Common myeloid progenitor, CD34-positive (primary cell): ENCODE measurements at regions not wholly inside any gene's neighbourhood (a gene's known extent, or its start where the extent isn't known, plus 50 kb on each side); places are given as distances from the start of the nearest gene placed in this dataset.

Experiments used
- CTCF ChIA-PET: fragments of 350-600 bp; sonication (Branson Sonifier 250); formaldehyde crosslinking; loops from one replicate; lab custom pipeline; 2021; ENCODE audit warnings: antibody characterized with exemption; lab: Charles Lee
- POLR2A ChIA-PET: fragments of 350-600 bp; sonication (Branson Sonifier 250); formaldehyde crosslinking; loops from one replicate; lab custom pipeline; 2021; ENCODE audit warnings: antibody characterized with exemption; lab: Charles Lee
- DNase-seq, 3 donors: peaks; one replicate each; pipeline versions ENCODE4 v3.0.0 to v3.0.0-alpha.2; 2013
- H3K27ac ChIP-seq, 2 experiments: 1 replicate in 1 of 2; 2 replicates in 1 of 2; pipeline ENCODE4 v1.7.0; 2013; ENCODE audit warnings: inconsistent platforms in 2 of 2, low read length in 2 of 2, mild to moderate bottlenecking in 2 of 2, low read depth in 1 of 2, moderate library complexity in 1 of 2; ENCODE audit not compliant: severe bottlenecking in 2 of 2, insufficient read depth in 1 of 2, poor library complexity in 1 of 2
- H3K27me3 ChIP-seq, 5 experiments: replicated peaks in 2 of 5; 1 replicate in 3 of 5; 2 replicates in 2 of 5; pipeline versions ENCODE4 v1.6.1 to v1.7.0; 2013; ENCODE audit warnings: low read length in 4 of 5, mild to moderate bottlenecking in 2 of 5, moderate library complexity in 2 of 5, inconsistent platforms in 1 of 5; ENCODE audit not compliant: insufficient read depth in 5 of 5, control insufficient read depth in 4 of 5
- H3K36me3 ChIP-seq, 4 experiments: 1 replicate in 2 of 4; 2 replicates in 2 of 4; pipeline versions ENCODE4 v1.6.1 to v1.7.0; 2013; ENCODE audit warnings: low read length in 3 of 4, control low read depth in 1 of 4, mild to moderate bottlenecking in 1 of 4; ENCODE audit not compliant: control insufficient read depth in 4 of 4, insufficient read depth in 4 of 4
- H3K4me1 ChIP-seq, 4 experiments: 1 replicate in 3 of 4; 2 replicates in 1 of 4; pipeline versions ENCODE4 v1.6.1 to v1.7.1; 2013; ENCODE audit warnings: low read length in 3 of 4, mild to moderate bottlenecking in 3 of 4, control low read depth in 1 of 4, inconsistent platforms in 1 of 4, moderate library complexity in 1 of 4; ENCODE audit not compliant: control insufficient read depth in 4 of 4, insufficient read depth in 4 of 4; ENCODE audit errors: control extremely low read depth in 1 of 4
- H3K4me3 ChIP-seq, 7 experiments: 1 replicate in 4 of 7; 2 replicates in 3 of 7; pipeline versions ENCODE4 v1.5.1 to v1.7.0; 2013; ENCODE audit warnings: mild to moderate bottlenecking in 7 of 7, low read length in 6 of 7, moderate library complexity in 6 of 7, inconsistent platforms in 2 of 7, low read depth in 2 of 7, control low read depth in 1 of 7; ENCODE audit not compliant: insufficient read depth in 4 of 7, control insufficient read depth in 1 of 7; ENCODE audit errors: extremely low read depth in 1 of 7
- H3K9me3 ChIP-seq, 5 experiments: 1 replicate in 4 of 5; 2 replicates in 1 of 5; pipeline versions ENCODE4 v1.6.1 to v1.7.1; 2013; ENCODE audit warnings: low read length in 4 of 5, mild to moderate bottlenecking in 2 of 5, inconsistent platforms in 1 of 5, low read depth in 1 of 5, moderate library complexity in 1 of 5; ENCODE audit not compliant: control insufficient read depth in 4 of 5, insufficient read depth in 2 of 5; ENCODE audit errors: control extremely low read depth in 1 of 5
- WGBS: methylation state at CpG from one replicate; pipeline ENCODE4 v1.1.5; 2013; ENCODE audit not compliant: insufficient coverage; 5-methylcytosine and 5-hydroxymethylcytosine counted together

DNA sequence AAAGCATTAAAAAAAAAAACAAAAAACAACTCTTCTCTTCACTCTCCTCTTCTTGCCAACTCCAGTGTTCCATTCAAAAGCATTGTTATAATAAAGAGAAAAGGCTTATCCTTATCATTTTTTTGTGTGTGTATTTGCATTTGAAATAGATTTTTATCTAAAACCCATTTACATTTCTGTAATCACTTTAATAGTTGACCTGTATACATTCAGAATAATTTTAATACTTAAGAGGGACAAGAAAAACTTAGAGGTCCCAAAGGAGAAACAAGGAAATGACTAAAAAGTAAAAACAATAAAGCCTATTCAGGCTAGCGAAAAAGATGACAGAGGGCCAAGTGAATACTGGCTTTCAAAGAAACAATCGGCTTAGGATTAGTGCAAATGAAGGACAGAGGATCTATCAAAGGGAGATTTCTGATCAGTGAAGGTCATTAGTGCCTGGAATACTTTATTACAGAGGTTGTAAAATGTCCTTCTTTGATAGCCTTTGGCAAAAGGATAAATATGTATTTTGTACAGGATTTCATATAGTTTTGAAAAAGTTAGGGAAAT is 808.3 kb downstream of the RPA4 start:
- no peak overlapping the region for H3K4me3 ChIP-seq
- no peaks in the 10 kb centered on the region for H3K36me3 ChIP-seq
- POLR2A ChIA-PET, result no interaction called here
- no peaks in the 10 kb centered on the region for H3K4me1 ChIP-seq
- no peak overlapping the region for H3K27ac ChIP-seq
- CTCF ChIA-PET, result no interaction called here
- H3K9me3 ChIP-seq, result no peaks in the 10 kb centered on the region
- WGBS, result 76% methylated on average over 2 of the region's 2 CpGs
- DNase-seq, result no peak
- H3K27me3 ChIP-seq, result no peaks in the 10 kb centered on the region

DNA sequence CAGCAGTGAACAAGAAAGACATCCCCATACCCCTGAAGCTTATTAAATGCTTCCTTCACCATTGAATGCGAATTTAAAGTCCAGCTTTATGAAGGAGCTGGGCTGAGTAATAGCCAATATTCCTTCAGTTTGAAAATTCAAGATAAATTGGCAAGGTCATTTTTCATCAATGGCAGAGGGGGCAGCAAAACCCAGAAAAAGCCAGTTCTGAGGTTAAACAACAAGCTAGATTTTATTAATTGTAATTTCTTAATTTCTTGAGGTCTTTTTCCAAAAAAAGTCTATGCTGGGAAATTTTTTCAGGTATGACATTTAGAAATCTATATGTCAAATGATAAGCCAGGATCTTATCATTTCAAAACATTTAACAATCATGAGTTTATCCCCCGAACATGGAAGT is 808.9 kb downstream of the RPA4 start:
- no peak overlapping the region for H3K4me3 ChIP-seq
- no peaks in the 10 kb centered on the region for H3K9me3 ChIP-seq
- H3K27me3 ChIP-seq, result no peaks in the 10 kb centered on the region
- H3K27ac ChIP-seq, result no peak overlapping the region
- H3K36me3 ChIP-seq, result no peaks in the 10 kb centered on the region
- no peak for DNase-seq
- POLR2A ChIA-PET, result no interaction called here
- CTCF ChIA-PET, result no interaction called here
- 88% methylated on average over 1 of the region's 2 CpGs for WGBS
- no peaks in the 10 kb centered on the region for H3K4me1 ChIP-seq

DNA sequence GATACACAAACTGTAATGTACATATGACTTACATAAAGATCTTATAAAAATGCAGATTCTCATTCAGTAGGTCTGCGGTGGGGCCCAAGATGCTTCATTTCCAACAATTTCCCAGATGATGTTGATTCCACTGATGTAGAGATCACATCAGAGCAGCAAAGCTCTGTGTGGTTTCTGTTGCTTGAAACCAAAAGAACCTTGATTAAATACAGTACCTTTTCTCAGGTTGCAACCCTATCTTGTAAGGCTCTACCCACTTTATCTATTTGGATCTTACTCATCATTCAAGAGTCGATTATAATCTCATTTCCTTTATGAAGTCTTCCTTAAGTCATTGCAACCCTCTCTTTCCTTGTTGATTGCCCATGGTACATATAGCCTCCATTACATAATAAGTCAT is 816.8 kb downstream of the RPA4 start:
- no peak overlapping the region for H3K27ac ChIP-seq
- no peaks in the 10 kb centered on the region for H3K36me3 ChIP-seq
- no peak overlapping the region for H3K4me3 ChIP-seq
- no peaks in the 10 kb centered on the region for H3K27me3 ChIP-seq
- no peaks in the 10 kb centered on the region for H3K9me3 ChIP-seq
- DNase-seq, result no peak
- POLR2A ChIA-PET, result no interaction called here
- H3K4me1 ChIP-seq, result no peaks in the 10 kb centered on the region
- CTCF ChIA-PET, result no interaction called here
- WGBS, result 100% methylated on average over 1 of the region's 2 CpGs

DNA sequence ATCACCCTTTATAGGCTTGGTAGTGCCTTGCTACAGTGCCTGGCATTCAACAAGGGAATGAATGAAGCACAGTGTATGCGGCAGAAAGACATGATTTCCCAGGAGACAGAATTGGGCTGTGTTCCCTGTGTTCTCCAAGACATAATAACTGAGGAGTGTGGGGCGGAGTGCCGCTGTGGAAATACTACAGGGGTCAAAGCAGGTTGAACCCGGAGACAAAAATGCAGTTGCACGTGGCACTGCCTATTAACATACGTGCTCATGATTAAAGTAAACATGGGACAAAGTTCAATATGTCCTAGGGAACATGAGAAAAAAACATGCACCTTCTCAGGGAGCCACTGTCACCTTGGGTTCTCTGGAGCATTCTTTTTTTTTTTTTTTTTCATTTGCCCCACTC is 820.8 kb downstream of the RPA4 start:
- no peaks in the 10 kb centered on the region for H3K27me3 ChIP-seq
- no peaks in the 10 kb centered on the region for H3K9me3 ChIP-seq
- CTCF ChIA-PET, result no interaction called here
- no peak overlapping the region for H3K4me3 ChIP-seq
- no peaks in the 10 kb centered on the region for H3K36me3 ChIP-seq
- POLR2A ChIA-PET, result no interaction called here
- no peaks in the 10 kb centered on the region for H3K4me1 ChIP-seq
- H3K27ac ChIP-seq, result no peak overlapping the region
- 92% methylated on average over 6 of the region's 6 CpGs for WGBS
- no peak for DNase-seq

DNA sequence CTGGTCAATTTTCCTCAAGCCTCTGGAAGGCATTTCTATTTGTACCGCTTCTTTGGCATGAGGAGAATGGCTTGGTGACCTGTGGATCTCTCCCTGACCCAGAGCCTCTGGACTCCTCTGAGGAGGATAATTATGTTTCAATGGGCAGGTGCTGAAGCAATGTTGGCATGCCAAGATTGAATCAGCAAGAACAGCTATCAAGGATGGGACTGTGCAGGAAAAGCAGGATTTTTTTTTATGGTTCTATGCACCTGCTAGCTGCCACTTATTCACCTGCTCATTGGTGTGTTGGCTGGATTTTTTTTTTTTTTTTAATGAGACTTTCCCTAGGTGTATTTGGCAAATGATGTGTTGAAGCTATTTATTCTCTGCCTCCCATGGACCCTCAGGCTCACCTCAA is 821.2 kb downstream of the RPA4 start:
- DNase-seq, result no peak
- no peaks in the 10 kb centered on the region for H3K4me1 ChIP-seq
- 100% methylated on average over 1 of the region's 1 CpG for WGBS

DNA sequence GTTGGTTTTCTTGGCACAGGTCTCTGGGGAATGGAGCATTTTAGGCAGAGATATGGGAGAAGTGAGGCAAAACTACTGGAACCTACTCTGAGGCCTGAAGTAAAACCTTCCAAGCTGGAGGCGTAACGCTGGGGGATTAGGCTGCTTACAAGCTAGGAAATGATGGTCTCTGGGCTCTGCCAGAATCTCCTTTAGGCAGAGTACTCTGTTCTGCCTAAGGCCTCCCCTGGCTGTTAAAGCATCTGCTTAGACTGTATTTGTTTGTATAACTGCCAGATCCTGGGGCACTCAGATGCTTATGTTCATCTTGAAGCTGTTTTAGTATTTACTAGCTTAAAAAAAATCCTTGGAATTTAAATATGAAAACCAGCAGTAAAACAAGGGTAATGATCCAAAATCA is 822.2 kb downstream of the RPA4 start:
- ChIA-PET CTCF (no interaction called here), POLR2A (no interaction called here)
- Histone ChIP-seq H3K36me3 (no peaks in the 10 kb centered on the region), H3K27me3 (no peaks in the 10 kb centered on the region), H3K4me1 (no peaks in the 10 kb centered on the region), H3K27ac (no peak overlapping the region), H3K4me3 (no peak overlapping the region), H3K9me3 (no peaks in the 10 kb centered on the region)
- DNase-seq, result no peak
- 100% methylated on average over 2 of the region's 2 CpGs for WGBS

More for the DNA sequence above, 821.2 kb downstream of the RPA4 start:
- H3K27ac ChIP-seq, result no peak overlapping the region
- H3K4me3 ChIP-seq, result no peak overlapping the region
- POLR2A ChIA-PET, result no interaction called here
- no peaks in the 10 kb centered on the region for H3K9me3 ChIP-seq
- H3K27me3 ChIP-seq, result no peaks in the 10 kb centered on the region
- CTCF ChIA-PET, result no interaction called here
- H3K36me3 ChIP-seq, result no peaks in the 10 kb centered on the region

DNA sequence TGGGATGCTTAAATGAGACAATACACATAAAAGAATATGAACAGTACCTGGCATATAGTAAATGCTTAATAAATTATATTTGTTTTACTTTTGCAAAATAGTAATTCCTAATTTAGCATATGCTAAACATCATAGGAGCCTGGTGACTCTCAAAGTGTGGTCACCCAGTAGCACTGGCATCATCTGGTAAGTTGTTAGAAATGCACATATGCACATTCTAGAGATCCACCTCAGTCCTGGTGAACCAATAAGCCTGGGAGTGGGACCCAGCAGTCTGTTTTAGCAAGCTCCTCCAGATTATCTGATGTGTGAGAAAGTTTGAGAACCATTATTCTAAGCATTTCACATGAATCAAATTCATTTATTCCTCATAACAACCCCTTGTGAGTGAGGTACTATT is 830.4 kb downstream of the RPA4 start:
- Histone ChIP-seq H3K36me3 (no peaks in the 10 kb centered on the region), H3K27me3 (no peaks in the 10 kb centered on the region), H3K4me3 (no peak overlapping the region), H3K9me3 (peaks cover 0 to 2% (median 0%) of the 10 kb centered on the region in 5 experiments), H3K4me1 (no peaks in the 10 kb centered on the region), H3K27ac (no peak overlapping the region)
- ChIA-PET CTCF (interaction anchor here (0.6 kb wide), 1 partner anchor 203 kb away, joined by 3 read pairs; no protein-coding TSS in a partner anchor), POLR2A (no interaction called here)
- DNase-seq, result no peak
